ENCODE measurements at regions not wholly inside any gene's neighbourhood (a gene's known extent, or its start where the extent isn't known, plus 50 kb on each side); places are given as distances from the start of the nearest gene placed in this dataset.
"Not testable (repeated sequence)": the region's sequence is repeated elsewhere in the genome, so short reads cannot be mapped to it uniquely, and the experiment has no call there.

DNA sequence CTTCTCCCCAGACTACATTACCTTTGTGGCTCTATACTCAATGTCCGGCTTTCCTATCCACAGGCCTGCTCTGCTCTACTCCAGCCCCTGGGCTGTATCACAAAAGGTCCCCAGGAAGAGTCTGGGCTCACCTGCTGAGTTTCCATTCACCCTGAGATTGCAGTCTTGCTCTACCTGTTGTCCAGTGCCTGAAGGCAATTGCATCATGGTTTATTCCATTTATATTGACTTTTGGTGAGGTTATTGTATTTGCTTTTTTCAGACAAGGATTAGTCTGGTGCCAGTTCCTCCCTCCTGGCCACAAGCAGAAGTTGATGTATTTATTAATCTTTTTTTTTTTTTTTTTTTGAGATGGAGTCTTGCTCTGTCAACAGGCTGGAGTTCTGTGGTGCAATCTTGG, 273.1 kb downstream of the XPNPEP1 start:
- TF ChIP-seq POLR2AphosphoS5 (IDR thresholded peaks at IDR 0.05) (no peak), EP300 (IDR thresholded peaks at IDR 0.05) (no peak)
- Histone ChIP-seq H3K36me3 (no peaks in the 10 kb centered on the region), H3K4me1 (no peaks in the 10 kb centered on the region), H3K27ac (no peak overlapping the region), H3K9me3 (no peaks in the 10 kb centered on the region), H3K4me3 (no peak overlapping the region), H3K27me3 (no peaks in the 10 kb centered on the region)
- DNase-seq (no peak), ATAC-seq (ENCODE audit: low FRiP score in 2 of 2) (no peak)
- 61 to 93% methylated on average over 1 of the region's 1 CpG for WGBS, 2 donors

GRCh38 chr10:109647627-109648026, 275.7 kb downstream of the XPNPEP1 start:
- DNase-seq (no peak), ATAC-seq (ENCODE audit: low FRiP score in 2 of 2) (no peak)
- TF ChIP-seq EP300 (IDR thresholded peaks at IDR 0.05): no peak
- TF ChIP-seq CTCF (IDR thresholded peaks at IDR 0.05): no peak
- no peak for TF ChIP-seq POLR2A (IDR thresholded peaks at IDR 0.05)
- H3K9me3 ChIP-seq: no peaks in the 10 kb centered on the region
- no peaks in the 10 kb centered on the region for H3K4me1 ChIP-seq
- no peaks in the 10 kb centered on the region for H3K27me3 ChIP-seq
- H3K4me3 ChIP-seq: no peak overlapping the region
- WGBS, 2 donors: 73 to 75% methylated on average over 5 of the region's 5 CpGs
- no peaks in the 10 kb centered on the region for H3K36me3 ChIP-seq
- H3K27ac ChIP-seq: no peak overlapping the region

DNA sequence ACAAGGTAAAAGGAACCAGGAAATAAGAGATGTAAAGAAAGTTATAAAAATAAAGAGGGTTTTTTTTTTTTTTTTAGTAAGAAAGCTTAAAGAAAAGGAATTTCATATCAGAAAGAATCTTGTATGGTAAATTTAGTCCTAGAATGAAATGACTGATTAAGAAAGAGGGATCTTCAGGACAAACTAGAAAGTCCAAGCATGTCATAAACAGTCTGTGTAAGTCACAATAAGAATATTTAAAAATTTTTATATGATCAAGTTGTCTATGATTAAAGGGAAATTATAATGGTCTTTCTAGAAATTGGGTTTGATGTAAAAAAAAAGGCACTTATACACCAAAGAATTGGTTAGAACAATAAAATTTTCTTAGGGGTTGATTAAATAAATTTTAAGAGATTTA, 289.5 kb downstream of the XPNPEP1 start:
- Histone ChIP-seq H3K4me1 (no peaks in the 10 kb centered on the region), H3K9me3 (no peaks in the 10 kb centered on the region), H3K36me3 (no peaks in the 10 kb centered on the region), H3K27ac (no peak overlapping the region), H3K4me3 (no peak overlapping the region), H3K27me3 (no peaks in the 10 kb centered on the region)
- ATAC-seq (ENCODE audit: low FRiP score in 2 of 2): no peak
- DNase-seq: no peak
- TF ChIP-seq CTCF (IDR thresholded peaks at IDR 0.05) (no peak), POLR2AphosphoS5 (IDR thresholded peaks at IDR 0.05) (no peak)

- DNase-seq; H3K27me3 ChIP-seq; H3K9me3 ChIP-seq; H3K4me3 ChIP-seq; H3K27ac ChIP-seq; H3K36me3 ChIP-seq; H3K4me1 ChIP-seq; ATAC-seq (ENCODE audit: low FRiP score in 2 of 2): not testable (repeated sequence)
Observed at GRCh38 chr10:109633017-109633416, 290.3 kb downstream of the XPNPEP1 start.

- no peak overlapping the region for H3K4me3 ChIP-seq
- no peak for ATAC-seq (ENCODE audit: low FRiP score in 2 of 2)
- H3K9me3 ChIP-seq: no peaks in the 10 kb centered on the region
- H3K4me1 ChIP-seq: no peaks in the 10 kb centered on the region
- H3K27ac ChIP-seq: no peak overlapping the region
- H3K36me3 ChIP-seq: no peaks in the 10 kb centered on the region
- WGBS, 2 donors: 68 to 70% methylated on average over 2 of the region's 2 CpGs
- no peak for DNase-seq
- no peaks in the 10 kb centered on the region for H3K27me3 ChIP-seq
- TF ChIP-seq POLR2AphosphoS5 (IDR thresholded peaks at IDR 0.05) (no peak), EP300 (IDR thresholded peaks at IDR 0.05) (no peak), CTCF (IDR thresholded peaks at IDR 0.05) (no peak), POLR2A (IDR thresholded peaks at IDR 0.05) (no peak)
Observed at GRCh38 chr10:109624939-109625338, 298.4 kb downstream of the XPNPEP1 start.

DNA sequence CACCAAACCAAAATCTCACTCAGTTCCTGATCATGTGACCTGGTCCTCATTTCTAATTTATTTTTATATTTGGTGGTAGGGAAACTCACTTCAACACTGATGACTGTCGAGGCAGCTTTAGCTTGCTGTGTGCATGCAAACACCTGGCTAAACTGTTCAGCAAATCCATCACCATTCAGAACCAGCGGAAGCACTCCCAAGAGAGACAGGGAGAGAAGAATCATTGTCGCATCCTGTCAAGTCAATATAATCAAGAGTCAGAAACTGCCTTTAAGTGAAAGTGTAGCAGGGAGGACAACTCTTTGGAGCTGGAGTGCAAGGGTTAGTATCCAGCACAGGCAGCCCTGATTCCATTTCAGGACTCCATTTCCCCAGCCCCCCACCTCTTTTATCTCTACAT, 300.7 kb downstream of the XPNPEP1 start:
- H3K4me1 ChIP-seq: no peaks in the 10 kb centered on the region
- H3K9me3 ChIP-seq: no peaks in the 10 kb centered on the region
- DNase-seq (no peak), ATAC-seq (ENCODE audit: low FRiP score in 2 of 2) (no peak)
- H3K36me3 ChIP-seq: no peaks in the 10 kb centered on the region
- H3K4me3 ChIP-seq: no peak overlapping the region
- no peak overlapping the region for H3K27ac ChIP-seq
- H3K27me3 ChIP-seq: no peaks in the 10 kb centered on the region
- 79 to 85% methylated on average over 3 of the region's 3 CpGs for WGBS, 2 donors
- TF ChIP-seq EP300 (IDR thresholded peaks at IDR 0.05) (no peak), POLR2AphosphoS5 (IDR thresholded peaks at IDR 0.05) (no peak), POLR2A (IDR thresholded peaks at IDR 0.05) (no peak), CTCF (IDR thresholded peaks at IDR 0.05) (no peak)

All from upper lobe of left lung (tissue), 6 donors.